ENCODE measurements at regions not wholly inside any gene's neighbourhood (a gene's known extent, or its start where the extent isn't known, plus 50 kb on each side); places are given as distances from the start of the nearest gene placed in this dataset.
A peak's percentile ranks its signal among the peaks of the same experiment; 100 is the strongest.

GRCh38 chr1:90122654-90123340, 127.9 kb downstream of the ZNF326 start:
- peak; percentile 61 for DNase-seq

DNA sequence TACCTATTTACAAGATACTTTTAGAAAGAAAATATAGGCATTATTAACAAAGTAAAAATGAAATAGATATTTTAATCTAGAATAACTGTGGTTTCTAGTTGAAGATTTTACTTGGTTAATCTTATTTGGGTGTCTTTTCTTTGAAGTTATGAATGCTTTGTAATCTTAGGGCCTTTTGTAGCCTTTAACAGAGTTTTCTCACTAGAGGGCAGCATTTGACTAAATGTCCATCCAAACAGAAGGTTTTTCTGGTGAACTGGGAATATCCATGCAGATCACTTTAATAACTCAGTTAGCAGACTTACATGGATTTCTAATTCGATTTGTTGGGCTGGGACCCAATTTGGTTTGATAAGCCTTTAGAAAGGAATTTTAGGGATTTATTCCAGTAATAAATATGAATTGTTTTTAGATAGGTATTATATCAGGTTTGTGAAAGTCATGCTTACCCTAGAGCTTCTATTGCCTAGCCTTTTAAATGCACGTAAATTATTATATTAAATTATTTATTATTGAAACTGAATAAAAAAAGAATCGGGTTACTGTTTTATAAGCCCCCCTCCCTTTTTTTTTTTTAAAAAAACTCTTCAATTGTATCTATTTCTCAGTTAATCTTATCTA, 119.7 kb downstream of the ZNF326 start:
- peak; percentile 79 for DNase-seq

DNA sequence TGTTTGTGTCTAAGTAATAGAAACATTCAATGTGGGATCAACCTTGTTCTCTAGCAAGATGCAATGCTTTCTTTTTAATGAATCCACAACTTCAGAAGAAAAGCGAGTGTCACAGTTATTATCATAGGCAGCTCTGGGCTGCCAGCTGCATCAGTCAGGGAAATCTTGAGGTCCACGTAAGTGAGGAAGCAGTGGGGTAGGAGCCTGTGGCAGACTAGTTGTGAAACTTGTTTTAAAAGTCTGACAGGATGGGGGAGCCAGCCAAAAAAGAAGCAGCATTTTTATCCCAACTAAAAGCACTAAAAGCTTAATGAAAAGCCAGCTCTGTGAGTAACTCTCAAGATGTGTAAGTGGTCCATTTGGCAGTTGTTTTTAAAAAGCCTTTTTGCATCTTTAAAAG, 113.1 kb downstream of the ZNF326 start:
- no peak for DNase-seq

DNA sequence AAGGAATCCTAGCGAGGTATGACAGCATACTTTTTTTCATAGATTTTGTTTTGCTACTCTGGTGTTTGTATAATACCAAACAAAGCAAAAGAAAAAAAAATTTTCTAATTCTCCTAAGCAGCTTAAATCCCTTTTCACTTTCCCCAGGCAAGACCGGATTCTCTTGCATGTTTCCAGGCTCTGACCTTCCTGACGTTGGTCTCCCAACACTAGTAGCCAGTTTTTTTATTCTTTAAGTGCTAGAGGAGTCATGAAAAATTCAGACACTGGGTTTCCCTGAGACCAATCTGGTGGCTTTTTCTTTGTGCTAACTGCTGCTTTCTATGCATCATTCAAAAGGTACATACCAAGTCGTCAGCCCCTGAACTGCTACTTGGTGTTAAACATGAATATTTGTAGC, 111.4 kb downstream of the ZNF326 start:
- DNase-seq: no peak

DNA sequence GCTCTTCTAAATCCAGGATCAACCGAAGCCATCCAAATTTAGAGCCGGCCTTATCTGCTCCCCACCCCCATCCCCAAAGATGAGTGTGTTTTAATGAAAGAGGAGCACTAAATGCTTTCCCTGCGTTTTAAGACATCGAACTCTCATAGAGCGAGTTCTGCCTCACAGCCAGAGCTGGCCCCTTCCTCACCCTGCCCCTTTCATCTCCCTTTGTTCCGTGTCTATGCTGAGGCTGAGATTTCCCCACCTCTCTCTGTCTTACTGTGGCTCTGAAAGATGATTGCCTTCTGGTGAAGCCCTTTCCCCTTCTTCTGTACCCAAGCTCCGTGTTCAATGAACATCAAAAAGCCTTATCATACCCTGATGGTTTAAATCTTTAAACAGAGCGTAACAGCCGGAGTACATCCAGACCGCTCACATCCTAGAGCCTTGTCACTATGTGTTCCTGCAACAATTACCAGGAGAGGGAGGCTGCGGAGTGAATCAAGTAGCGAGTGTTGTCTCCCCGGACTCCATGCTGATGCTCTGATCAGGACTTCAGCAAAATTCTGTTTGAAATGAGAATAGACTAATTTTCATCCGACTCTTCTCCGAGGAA, 110.1 kb downstream of the ZNF326 start:
- no peak for DNase-seq

- no peak for DNase-seq
Measured at GRCh38 chr1:90100566-90100965, 105.7 kb downstream of the ZNF326 start.

DNA sequence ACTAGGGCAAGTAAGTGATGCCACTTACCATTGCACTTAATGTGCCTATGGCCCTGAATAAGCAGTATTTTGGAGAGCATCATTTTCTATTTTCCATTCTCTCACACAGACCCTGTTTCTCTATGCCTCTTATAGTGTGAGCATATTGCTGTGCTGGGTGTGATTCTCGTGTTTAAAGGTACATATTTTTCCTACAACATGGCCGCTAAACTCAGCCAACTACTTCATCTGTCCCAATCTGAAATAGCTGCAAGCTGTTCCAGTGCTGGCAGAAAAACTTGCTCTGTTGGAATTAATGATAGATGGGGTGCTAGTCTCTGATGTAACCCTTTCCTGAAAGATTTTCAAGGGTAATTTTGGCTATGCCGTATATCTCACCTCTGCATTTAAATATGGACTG, 97.5 kb downstream of the ZNF326 start:
- DNase-seq: no peak
